GM21360 (cell line): ENCODE measurements at regions not wholly inside any gene's neighbourhood (a gene's known extent, or its start where the extent isn't known, plus 50 kb on each side); places are given as distances from the start of the nearest gene placed in this dataset.
A peak's percentile ranks its signal among the peaks of the same experiment; 100 is the strongest.

Experiments
- ATAC-seq: cut with Tn5 transposase; IDR thresholded peaks from one replicate; pipeline ENCODE4 v1.9.1; 2021; ENCODE audit warnings: mild to moderate bottlenecking, moderate library complexity; ENCODE audit not compliant: unreplicated experiment

DNA sequence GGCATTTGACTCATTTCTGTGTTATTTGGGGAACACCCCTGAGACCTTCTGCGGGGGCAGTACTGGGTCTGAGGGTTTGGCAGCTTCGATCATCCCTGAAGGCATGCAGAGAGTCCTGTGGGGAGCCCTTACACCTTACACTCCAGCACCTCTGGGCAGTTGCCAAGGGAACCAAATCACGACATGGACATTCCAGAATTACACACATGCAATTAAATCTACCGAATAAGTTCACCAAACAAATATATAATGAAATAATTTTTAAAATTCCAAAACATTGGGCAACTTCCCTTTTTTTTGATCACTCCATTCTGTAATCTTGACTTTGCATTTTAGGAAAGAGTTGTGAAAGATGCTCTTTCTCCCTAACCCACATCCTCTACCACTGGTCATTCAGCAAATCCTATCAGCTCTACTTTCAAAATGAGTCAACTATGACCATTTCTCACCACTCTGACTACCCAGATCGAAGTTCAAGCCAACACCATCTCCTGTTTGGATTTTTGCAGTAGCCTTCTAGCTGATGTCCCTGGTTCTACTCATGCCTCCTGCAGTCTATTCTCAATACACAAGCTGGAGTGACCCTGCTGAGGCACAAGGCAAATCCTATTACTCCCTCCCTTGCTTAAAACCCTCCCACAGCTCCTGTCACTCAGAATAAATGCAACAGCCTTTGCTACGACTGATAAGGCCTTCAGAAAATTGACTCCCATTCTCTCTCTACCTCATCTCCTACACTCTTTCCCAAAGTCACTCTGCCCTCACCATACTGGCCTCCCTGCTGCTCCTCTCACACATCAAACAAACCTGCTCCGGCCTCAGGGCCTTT lies 533.3 kb downstream of the HACE1 start:
- ATAC-seq = peak; percentile 66

GRCh38 chr6:104325341-104326172 lies 534.2 kb downstream of the HACE1 start:
- ATAC-seq = no peak

GRCh38 chr6:104324301-104324700 lies 535.4 kb downstream of the HACE1 start:
- ATAC-seq = no peak

GRCh38 chr6:104322841-104323240 lies 536.9 kb downstream of the HACE1 start:
- ATAC-seq = no peak

- ATAC-seq = no peak
Measured at GRCh38 chr6:104321301-104321700, 538.4 kb downstream of the HACE1 start.

DNA sequence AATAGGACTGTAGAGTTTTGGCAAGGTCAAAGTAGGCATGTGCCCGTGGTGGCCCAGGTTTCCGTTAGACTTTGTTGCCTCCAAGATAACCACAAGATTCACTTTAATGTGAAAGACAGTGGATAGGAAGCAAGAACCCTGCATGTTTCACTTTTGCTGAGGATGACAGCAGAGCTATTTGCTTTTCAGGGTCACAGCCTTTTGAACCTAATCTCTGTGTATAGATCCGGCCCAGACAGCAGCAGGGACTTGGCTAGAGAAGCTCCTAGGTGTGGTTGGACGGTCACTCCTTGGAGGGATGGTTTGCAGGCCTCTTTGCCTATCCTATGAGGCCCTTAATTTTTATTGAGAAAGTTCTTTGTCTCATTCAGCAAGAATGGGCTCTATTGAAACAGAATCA lies 538.8 kb downstream of the HACE1 start:
- no peak for ATAC-seq

DNA sequence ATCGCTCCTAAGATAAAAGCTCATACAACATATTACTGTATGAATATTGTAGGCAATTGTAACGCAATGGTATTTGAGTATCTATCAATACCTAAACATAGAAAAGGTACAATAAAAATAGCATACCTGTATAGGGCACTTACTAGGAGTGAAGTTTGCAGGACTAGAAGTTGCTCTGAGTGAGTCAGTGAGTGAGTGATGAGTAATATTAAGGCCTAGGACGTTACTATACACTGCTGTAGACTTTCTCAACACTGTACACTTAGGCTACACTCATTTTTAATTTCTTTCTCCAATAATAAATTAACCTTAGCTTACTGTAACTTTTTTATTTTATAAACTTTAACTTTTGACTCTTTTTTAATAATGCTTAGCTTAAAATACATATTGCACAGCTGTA lies 546.9 kb downstream of the HACE1 start:
- ATAC-seq = no peak

GRCh38 chr6:104306211-104306610 lies 553.5 kb downstream of the HACE1 start:
- no peak for ATAC-seq

- no peak for ATAC-seq
Measured at GRCh38 chr6:104305206-104305605, 554.5 kb downstream of the HACE1 start.

GRCh38 chr6:104301951-104302350 lies 557.8 kb downstream of the HACE1 start:
- no peak for ATAC-seq

DNA sequence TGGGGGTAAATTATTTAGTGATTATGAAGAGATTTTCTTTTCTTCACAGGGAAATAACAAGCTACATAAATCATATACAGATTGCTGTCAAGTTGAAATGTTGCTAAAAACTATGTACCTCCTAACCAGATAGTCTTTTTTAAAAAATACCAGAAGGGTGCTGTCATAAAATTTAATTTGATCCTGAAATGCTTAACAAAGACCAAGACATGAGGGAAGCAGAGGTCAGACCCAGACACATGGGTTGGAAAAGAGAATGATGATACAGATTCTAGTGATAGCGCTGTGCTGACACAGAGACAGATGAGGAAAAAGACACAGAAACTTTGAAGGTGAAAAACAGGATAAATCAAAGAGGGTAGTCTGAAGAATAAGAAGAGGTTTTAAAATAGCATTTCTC lies 573.1 kb downstream of the HACE1 start:
- ATAC-seq = no peak

DNA sequence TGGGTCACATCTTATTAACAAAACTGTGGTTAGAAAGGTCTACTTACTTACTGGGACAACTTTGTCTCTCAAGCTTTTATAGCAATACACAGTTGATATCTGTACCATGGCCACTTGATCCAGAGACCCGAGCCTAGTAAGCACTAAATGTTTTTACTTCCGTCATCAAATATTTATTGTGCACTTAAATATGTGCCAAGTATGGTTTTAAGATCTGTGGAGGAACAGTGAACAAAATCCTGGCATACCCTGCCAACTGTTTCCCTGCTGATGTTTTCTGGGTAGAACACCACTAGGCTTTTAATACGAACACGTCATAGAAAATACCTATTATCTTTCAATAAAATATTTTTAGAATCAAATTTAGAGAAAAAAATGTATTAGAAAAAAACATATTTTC lies 574.8 kb downstream of the HACE1 start:
- ATAC-seq = no peak

GRCh38 chr6:104282581-104282980 lies 577.1 kb downstream of the HACE1 start:
- ATAC-seq = no peak

DNA sequence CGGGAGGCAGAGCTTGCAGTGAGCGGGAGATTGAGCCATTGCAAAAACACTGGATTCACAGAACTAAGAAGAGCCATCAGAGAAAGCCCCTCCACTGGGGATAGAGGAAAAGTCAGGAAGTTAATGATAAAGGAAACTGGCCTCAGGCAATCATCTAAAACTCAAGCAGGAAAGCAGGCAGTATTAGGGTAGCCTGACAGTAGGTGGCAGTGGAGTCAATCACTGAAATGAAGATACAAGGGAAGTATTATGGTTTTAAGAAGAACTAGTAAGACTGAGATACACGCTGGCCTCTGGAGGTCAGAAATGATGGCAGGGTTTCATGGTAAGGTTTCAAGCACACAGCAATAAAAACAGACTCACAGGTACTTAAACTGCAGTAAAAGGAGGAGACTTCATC lies 578.3 kb downstream of the HACE1 start:
- ATAC-seq = no peak

GRCh38 chr6:104268389-104268788 lies 591.3 kb downstream of the HACE1 start:
- no peak for ATAC-seq

- no peak for ATAC-seq
Measured at GRCh38 chr6:104266922-104267321, 592.8 kb downstream of the HACE1 start.

DNA sequence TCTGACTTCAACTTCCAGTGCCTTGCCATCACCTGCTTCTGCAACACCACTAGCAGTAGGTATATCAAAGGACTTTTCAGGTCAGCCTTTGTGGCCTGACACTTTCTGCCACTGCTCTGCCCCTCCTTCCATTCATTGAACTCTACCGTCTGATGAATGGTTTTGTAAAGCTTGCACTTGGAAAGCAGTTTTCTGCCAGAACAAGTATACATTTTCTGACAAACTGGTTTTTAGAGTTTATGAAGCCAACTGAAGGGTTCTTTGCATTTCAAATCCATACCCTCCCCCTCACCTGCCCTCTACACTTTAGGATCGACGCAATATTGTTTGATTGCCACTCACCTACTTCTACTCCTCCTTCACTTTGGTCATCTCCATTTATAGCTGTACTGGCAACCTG lies 603.1 kb downstream of the HACE1 start:
- no peak for ATAC-seq

DNA sequence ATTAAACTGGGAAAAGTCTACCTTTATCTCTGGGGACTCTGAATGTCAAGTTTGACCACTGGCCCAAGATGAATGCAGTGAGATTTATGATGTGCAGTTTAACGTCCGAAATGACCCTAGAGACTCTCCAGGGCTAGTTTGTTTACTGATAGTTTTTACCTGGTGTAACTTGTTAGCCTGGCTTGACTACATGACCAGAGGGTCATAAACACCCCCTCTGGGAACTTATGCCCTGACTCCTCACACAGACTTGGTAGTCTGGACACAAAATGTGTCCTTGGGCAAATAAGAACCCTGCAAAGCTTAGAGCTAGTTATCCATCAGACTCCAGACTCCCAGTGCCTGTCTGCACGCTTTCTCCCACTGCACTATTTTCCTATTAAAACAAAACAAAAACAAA lies 606.5 kb downstream of the HACE1 start:
- no peak for ATAC-seq

GRCh38 chr6:104252276-104252675 lies 607.4 kb downstream of the HACE1 start:
- no peak for ATAC-seq

DNA sequence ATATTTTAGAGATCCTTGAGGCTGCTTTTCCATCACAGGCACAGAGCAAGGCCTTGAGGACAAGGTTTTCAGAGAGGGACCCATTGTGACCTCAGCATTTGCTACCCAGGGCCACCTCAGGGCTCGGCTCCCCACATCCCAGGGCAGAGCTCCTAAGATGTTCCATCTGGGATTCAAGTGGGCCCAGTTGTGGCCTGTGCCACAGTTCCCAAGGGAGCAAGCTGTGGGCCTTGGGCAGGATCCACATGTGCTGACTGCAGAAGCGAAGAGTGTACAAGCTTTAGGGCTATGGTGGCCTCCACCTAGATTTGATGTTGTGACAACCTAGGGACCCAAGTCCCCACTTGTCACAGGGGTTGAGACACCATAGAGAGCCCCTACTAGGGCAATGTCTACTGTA lies 608.1 kb downstream of the HACE1 start:
- ATAC-seq = no peak

GRCh38 chr6:104240865-104241264 lies 618.9 kb downstream of the HACE1 start:
- ATAC-seq = no peak

GRCh38 chr6:104239971-104240370 lies 619.7 kb downstream of the HACE1 start:
- ATAC-seq = no peak
